GM18873 (cell line): ENCODE measurements at regions not wholly inside any gene's neighbourhood (a gene's known extent, or its start where the extent isn't known, plus 50 kb on each side); places are given as distances from the start of the nearest gene placed in this dataset.

Source experiments
- ATAC-seq: cut with Tn5 transposase; IDR thresholded peaks from one replicate; pipeline ENCODE4 v1.9.1; 2021; ENCODE audit warnings: mild to moderate bottlenecking, moderate library complexity, moderate number of reproducible peaks; ENCODE audit not compliant: unreplicated experiment, low FRiP score

DNA sequence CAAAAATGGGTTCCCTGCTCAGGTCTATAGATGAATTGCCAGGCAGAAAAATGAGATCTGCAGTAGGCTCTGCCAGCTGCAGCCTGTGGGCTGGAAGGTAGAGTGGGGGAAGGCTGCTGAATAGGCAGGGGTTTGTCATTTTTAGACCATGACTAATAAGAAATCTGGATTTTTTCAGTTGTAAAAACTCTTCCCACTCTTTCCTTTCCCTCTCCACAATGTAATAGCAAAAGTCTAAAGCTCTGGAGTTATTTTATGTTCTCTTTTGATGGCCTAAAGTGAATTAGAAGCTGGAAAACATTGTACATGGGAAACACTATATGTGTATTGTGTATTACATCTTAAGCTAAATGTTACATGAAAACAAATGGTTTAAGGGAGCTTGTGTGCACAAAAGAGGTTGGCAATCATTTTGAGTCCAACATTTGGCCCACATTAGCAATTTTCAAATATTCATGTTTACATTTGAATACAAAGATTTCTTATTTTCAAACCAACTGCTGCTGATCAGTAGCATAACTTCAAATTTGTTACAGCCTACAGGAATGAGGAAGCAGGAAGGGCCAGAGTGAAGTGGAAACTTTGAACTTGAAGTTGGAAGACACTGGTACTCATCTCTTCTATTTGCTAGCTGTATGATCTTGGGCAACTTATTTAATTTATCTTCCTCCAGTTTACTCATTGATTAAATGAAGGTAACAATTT, 407.1 kb downstream of the SLC4A3 start:
- ATAC-seq, result no peak

DNA sequence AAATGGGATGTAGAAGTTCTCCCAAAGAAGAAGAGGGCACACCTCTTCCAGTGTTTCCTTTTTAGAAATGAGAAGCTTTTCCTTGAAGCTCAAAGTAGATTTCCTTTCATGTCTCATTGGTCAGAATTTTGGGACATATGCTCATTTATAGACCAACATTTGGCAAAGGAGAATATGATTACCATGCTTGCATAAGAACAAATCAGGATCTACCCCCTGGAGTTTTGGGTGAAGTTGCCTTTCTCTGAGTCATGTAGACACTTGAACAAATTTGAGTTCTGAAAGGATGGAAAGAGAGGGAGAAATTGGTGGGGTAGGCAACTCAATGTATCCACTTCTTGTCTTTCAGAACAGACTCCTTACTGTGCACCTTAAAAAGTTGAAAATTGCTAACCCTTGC, 409.0 kb downstream of the SLC4A3 start:
- no peak for ATAC-seq

DNA sequence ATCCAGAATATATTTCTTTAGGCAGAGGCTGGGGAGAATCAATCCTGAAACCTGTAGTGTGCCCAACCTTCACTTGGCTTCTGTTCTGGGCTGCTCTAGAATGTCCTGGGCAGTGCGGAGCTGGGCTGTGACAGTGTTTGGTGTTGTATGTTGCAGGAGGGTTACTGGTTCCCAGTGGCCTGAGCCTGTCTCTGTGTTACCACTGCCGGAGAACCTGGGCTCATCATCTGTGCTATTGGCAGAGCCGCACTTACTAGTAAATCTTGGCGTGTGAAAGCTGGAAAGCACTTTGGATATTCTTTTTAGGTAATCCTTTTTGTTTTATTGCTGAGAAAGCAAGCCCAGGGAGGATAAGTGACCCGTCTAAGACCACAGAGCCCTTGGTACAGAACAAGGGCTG, 412.9 kb downstream of the SLC4A3 start:
- ATAC-seq, result no peak

DNA sequence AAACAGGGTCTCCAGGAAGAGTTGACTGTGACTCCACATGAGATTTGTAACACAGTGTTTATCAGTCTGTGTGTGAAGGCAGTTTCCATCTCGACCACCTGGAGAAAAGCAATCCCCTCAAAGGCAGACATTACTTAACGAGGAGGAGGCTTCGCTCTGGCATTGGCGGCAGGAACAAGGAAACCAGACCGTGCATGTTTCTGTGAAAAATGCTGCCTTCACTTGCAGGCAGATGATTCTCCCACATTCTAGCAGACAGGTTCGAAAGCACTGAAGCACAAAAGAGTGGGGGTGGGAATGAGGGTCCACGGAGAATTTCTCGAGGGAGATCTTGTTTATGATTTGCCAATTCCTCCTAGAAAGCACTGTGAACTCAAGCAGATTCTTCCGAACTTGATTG, 414.0 kb downstream of the SLC4A3 start:
- no peak for ATAC-seq

DNA sequence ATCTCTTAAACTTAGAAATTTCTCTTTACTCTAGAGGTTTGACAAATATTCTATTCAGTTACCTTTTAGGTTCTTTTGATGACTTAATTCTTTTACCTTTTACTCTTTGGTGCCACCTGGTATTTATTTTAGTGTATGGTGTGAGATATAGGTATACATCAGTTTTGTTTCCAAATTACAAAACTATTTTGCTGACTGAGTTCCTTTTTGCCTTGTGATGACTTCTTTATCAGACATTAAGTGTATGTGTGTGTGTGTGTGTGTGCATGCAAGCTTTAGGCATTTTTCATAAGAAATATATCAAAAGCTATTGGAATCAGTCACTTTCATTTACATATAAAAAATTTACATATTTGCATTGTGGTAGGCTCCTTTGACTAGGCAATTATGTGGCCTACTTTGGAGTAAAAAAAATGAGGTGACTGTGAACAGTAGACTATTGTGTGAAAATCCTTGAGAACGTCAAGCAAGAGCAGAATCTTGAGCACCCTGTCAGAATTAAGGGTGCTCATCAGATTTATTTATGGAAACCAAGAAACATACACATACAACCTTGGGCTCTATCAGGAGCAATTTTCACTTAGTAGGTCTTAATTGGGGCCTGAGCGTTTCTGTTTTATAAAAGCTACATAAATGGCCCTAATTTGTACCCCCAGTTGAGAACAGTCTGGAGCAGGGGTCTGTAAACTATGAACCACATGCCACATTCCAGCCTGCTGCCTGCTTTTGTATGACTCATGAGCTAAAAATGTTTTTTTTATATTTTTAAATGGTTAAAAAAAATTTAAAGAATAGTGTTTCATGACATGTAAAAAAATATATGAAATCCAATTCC, 415.9 kb downstream of the SLC4A3 start:
- no peak for ATAC-seq

DNA sequence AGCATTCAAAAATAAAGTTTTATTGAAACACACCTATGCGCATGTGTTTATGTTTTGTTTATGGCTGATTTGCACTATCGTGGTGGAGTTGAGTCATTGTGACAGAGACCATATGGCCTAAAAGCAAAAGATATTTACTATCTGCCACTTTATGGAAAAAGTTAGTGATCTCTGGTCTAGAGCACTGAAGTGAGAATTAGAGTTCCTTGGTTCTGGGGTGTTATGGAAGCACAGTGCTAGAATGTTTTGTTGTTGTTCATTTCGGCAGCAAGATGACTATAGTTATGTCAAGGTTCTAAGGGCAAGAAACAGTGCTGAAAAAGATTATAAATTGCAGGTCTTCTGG, 416.5 kb downstream of the SLC4A3 start:
- no peak for ATAC-seq

DNA sequence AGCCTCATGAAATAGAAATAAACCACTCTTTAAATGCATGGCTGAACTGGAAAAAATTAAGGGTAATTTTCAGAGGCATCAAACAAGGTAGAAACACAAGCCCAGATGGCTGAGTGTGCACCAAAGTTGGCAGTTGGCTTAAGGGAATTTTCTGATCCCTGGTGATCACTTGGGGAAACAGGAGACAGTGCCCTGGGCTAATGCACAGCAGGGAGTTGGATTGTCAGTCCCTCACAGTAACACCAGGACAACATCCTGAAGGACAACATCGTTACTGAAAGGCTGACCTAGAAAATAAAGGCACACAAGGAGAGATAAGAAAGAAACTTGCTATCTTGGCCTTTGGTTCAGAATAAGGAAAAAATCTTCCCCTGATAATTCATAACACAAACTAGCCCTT, 417.0 kb downstream of the SLC4A3 start:
- no peak for ATAC-seq

DNA sequence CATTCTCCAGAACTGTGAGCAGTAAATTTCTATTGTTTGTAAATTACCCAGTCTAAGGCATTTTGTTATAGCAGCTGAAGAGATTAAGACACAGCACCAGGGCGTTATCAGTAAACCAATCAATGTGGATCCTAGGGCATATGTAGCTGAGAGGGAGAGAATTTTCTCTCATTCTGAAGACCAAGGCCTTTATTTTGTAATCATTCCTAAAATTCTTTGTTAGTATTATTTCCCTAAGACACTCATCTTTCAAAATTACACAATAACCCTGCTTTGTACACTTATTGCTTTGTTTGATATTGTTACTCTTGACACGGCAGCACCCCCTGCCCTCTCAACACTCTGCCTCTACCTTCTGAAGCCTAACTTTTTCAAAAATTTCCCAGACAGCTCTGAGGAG, 419.1 kb downstream of the SLC4A3 start:
- no peak for ATAC-seq

DNA sequence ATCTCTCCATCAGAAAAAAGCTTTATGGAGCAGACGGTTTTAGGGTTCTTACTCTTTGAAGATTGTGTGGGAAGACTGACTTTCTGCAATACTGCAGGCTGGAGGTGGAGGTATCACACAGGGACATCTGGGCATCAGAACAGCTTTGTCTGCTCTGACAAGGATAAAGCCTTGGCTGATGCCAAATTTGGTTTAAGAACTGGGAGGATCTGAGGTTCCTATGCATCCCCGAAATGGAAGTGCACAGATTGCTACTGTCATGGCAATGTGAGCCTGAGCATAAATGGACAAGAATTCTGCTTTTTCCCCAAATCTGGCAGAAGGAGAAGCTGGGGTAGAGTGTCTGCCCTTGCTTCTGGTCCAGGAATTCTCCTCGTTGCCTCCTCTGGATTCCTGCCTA, 424.3 kb downstream of the SLC4A3 start:
- ATAC-seq, result no peak

DNA sequence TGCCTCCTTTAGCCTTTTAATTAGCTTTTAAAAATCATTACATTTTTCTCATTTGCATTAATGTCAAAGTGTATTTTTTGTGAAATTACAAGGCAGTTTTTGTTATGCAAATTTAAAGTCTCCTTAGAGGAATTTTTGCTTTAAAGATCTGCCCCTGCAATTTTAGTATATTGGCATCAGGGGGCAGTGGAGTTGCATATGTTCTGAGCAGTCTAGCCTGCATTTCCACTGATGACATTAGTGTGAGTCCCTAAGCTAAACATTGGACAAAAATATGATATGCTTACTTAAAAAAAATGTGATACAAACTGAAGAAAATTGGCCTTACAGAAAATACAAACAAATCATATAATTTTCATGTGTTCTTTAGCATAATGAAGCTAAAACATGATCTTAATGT, 426.5 kb downstream of the SLC4A3 start:
- ATAC-seq, result no peak

DNA sequence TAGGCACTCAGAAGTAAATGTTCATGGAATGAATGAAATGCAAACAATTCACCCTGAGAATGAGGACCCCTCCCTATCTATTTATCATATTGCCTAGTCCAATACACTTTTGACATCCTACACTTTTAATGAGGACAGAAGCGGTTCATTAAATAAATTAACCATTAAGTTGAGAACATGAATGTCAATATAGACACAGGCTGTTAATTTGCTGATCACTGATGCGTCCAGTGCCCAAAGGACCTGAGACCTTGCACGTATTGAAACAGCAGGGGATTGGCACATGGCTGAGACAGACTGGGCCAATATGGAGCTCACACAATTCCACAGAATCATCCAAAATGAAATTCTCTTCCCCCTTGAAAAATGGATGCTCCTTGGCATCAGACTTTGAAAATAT, 430.0 kb downstream of the SLC4A3 start:
- ATAC-seq, result no peak

DNA sequence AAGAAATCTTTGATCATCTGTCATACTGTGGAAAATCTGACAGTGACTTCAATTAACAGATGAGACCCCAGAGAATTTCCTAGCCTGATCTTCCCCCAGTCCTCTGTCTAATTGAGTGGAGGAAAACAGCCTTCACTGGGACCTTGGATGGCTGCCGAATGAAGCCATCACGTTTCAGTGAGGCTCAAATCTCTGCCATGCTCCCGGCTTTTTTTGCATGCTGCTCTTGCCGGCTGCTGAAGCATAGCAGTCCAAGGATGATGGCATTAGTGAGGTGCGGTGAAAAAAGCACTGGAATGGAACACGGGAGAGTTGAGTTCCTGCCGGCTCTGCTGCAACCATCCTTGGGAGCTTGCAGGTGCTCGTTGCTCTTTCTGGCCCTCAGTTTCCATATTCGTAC, 430.5 kb downstream of the SLC4A3 start:
- no peak for ATAC-seq

DNA sequence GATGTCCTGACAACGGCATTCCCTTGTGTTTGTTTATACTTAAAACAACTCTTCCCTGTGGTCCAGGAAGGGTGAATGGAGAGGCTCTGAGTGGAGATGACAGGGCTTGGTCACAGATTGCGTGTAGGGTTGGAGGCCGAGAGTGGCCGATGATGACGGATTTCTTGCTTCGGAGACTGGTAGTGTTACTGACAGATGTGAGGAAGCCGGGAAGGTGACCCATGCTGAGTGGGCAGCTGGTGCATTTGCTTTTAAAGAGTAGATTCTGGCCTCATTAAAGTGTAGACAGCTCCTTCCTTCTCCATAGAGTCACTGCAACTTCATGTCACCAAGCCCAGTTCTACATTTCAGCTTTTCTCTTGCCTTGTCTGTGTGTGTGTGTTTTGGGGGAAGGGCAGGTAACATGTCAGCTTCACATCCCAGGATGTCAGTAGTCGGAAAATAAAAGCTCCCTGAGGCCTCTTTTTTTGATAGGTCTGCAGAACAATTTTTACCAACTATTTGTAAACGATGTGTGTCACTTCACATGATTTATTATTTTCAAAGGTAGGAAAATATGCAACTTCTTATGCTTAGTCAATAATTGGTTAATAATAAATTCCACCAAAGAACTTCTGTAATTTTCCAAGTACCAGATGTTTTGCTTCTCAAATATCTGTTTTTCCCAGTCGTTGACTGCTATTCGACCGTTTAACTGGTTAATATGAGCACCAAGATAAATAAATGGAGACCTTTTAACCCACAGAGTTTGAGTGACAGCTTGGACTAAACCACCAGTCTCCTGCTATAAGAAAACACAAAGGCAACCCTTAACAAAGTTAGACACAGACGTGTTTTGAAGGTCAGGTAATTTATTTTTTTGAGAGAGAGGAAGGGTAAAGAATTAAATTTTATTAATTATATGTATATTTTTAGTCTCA, 436.9 kb downstream of the SLC4A3 start:
- ATAC-seq, result no peak

DNA sequence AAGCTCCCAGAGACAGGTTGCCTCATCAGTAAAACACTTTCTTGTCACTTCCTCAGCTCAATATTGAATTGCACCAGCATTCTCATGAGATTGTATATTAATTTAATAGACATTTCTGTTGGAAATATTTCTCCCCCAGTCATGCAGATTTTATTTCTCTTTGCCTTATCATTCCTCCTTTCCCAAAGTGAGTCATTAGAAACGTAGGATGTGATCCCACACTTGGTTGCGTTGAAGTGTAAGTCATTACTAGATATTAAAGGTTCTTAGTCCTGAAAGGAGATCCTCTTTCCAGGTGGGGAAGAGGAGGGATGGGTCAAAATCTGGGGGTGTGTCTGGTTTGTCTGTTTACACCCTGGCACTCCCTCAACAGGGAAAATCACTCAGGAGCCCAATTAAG, 438.2 kb downstream of the SLC4A3 start:
- ATAC-seq, result no peak

DNA sequence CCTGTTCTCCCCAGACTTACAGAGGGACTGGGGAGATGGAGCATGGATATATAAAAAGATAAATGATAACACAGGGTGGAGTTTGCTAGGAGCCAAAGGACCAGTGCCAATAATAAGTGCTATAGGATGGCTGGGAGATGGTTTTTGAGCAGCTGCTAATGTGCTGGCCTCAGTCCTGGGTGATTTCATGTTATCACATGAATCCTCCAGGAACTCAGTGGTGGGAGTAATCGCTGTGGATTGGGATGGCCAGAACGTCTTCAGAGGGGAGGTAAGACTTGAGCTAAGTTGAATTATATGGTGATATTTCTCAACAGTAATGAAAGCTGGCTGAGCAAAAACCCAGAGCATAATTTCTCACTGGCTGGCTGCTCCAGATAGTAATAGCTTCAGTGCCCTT, 441.4 kb downstream of the SLC4A3 start:
- ATAC-seq, result no peak

DNA sequence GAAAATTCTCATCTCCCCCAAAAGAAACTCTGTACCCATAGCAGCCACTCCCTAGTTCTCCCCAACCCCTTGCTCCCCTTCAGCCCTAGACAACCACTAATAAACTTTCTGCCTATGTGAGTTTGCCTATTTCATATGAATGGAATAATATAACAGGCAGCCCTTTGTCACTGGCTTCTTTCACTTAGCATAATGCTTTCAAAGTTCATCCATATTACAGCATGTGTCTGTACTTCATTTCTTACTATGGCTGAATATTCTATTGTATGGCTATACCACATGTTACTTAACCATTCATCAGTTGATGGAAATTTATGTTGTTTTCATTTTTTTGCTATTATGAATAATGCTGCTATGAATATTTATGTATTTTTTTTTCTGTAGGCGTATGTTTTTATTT, 442.9 kb downstream of the SLC4A3 start:
- ATAC-seq, result no peak

DNA sequence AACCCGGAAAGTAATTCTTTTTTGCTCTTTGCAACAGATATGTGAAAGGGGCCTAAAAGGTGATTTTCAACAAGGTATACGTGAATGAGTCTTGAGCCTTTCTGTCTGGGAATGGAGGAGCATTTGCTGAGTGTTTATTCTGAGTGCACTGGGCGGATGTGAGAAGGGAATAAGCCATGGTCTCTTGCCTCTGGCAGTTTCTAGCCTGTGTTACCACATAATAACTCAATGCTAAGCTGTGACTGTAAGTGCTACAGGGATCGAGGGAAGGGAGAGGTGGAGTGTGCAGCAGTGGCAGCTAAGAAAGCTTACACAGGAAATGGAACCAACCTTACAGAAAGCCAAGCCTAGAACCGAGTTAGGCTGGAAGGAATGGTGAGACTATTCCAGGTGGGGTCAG, 444.3 kb downstream of the SLC4A3 start:
- ATAC-seq, result no peak

DNA sequence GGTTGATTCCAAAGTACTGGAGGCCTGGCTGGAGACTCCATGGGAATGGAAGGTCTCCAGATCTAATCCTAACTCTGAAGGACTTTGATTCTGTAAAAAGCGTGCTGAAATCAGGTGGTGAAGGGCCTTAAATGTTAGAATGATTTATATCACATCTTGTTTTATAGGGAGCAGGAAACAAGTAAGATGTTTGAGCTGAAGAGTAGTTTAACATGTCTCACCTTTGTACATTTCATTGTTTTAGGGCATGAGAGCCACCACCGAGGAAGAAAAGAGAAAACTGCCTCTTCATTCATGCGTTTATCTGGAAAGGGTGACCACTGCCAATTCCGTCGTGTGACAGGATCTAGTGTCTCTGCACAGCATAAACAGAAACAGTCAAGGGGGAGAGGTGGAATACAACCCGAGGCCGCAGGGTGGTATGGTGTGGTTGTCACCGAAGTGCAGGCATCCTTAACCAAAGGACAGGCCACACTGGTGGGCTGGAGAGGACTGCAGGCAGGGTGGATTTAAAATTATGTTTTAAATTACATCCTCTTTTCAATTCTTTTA, 445.3 kb downstream of the SLC4A3 start:
- ATAC-seq, result no peak

DNA sequence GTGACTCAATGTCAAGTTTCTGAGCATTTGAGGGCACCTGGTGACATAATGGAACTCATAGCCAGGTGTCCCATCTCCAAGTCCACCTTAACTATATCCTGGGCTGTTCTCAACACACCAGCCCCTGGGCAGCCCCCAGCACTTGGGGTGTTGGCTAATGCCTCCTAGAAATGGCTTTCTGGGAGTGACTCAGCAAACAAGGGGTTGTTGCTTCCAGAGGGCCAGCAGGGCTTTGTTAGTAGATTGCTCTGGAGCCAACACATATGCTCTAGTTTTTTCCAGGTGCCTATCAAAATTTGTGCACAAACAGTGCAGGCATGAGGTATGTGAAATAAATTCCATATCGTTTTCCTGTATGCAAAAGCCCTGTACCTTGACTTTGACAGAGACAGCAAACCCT, 448.4 kb downstream of the SLC4A3 start:
- no peak for ATAC-seq

DNA sequence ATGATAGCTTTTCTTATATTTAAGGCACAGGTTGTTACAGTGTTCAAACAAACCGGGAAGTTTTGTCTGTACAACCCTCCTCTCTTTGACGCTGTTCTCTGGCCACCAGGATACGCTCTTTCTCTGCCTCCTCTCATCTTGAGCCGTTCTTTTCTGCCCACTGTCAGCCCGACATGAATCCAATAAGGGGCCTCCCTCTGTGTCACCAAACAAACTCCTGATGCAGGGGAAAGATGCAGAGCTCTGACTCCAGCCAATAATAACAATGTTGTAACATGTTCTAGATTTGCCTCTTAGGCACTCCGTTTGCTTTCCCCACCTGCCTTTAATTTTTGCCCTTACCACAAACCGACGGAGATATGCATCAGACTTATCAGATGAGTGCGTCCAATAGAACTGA, 449.3 kb downstream of the SLC4A3 start:
- no peak for ATAC-seq

DNA sequence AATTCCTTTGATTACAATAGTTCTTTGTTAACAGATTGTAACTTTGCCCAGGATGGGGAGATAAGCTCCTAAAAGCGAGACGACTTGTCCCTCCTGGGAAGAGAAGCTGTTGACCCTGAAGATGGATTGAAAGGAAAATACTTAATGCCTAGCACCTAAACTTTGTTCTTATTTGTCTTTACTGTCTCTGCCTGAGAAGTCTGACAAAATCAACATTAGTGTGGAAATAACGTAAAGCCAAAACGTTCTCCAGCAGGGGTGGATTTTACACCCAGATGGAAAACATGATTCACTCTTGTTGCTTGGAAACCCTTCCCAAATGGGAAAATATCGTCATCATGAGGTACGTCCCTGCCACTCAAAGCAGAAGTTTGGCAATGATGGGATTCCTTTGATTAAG, 450.1 kb downstream of the SLC4A3 start:
- no peak for ATAC-seq
